ENCODE measurements at regions not wholly inside any gene's neighbourhood (a gene's known extent, or its start where the extent isn't known, plus 50 kb on each side); places are given as distances from the start of the nearest gene placed in this dataset.

GRCh38 chr15:94602754-94603470 lies 371.6 kb downstream of the MCTP2 start:
- Histone ChIP-seq H3K4me1 (ENCODE audit: insufficient read depth, low read length) (no peaks in the 10 kb centered on the region), H4K20me1 (ENCODE audit: insufficient read depth, low read length) (no peaks in the 10 kb centered on the region), H3K4me2 (ENCODE audit: low read depth, low read length) (no peak overlapping the region), H3K27me3 (ENCODE audit: control insufficient read depth in 1 of 2, insufficient read depth in 2 of 2, low read length in 2 of 2) (no peaks in the 10 kb centered on the region), H3K36me3 (replicated peaks in 1 of 2; ENCODE audit: control insufficient read depth in 1 of 2, insufficient read depth in 2 of 2, low read length in 2 of 2) (no peaks in the 10 kb centered on the region), H3K4me3 (replicated peaks in 1 of 3; ENCODE audit: insufficient read depth in 1 of 3, low read depth in 2 of 3, low read length in 3 of 3) (no peak overlapping the region), H3K27ac (ENCODE audit: extremely low read length, insufficient read depth, low read length) (no peak overlapping the region), H3K9me3 (ENCODE audit: low read length) (no peaks in the 10 kb centered on the region; the same call in 1 of the 2 replicates), H3K9ac (ENCODE audit: insufficient read depth, low read depth, low read length) (no peak overlapping the region), H2AFZ (ENCODE audit: low read length) (no peak overlapping the region), H3K79me2 (ENCODE audit: insufficient read depth, low read length) (no peaks in the 10 kb centered on the region)
- no peak for ATAC-seq
- intact Hi-C loops (cut with micrococcal nuclease; ENCODE audit: unreplicated experiment) (no loop called here), in situ Hi-C loops (cut with HindIII; ENCODE audit: extremely low pct_ligation_motif_present, low pct_unique_long_range_greater_than_20kb) (no loop called here)
- no peak for TF ChIP-seq NFE2L1 (CRISPR knock-in tag; IDR thresholded peaks at IDR 0.05; ENCODE audit: borderline replicate concordance)
- no peak for TF ChIP-seq ZNF564 (CRISPR knock-in tag; IDR thresholded peaks at IDR 0.05)
- TF ChIP-seq, protein P1, sequence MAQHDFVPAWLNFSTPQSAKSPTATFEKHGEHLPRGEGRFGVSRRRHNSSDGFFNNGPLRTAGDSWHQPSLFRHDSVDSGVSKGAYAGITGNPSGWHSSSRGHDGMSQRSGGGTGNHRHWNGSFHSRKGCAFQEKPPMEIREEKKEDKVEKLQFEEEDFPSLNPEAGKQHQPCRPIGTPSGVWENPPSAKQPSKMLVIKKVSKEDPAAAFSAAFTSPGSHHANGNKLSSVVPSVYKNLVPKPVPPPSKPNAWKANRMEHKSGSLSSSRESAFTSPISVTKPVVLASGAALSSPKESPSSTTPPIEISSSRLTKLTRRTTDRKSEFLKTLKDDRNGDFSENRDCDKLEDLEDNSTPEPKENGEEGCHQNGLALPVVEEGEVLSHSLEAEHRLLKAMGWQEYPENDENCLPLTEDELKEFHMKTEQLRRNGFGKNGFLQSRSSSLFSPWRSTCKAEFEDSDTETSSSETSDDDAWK (CRISPR knock-in tag; IDR thresholded peaks at IDR 0.05): no peak
- no peak for TF ChIP-seq HNF4A (CRISPR knock-in tag; IDR thresholded peaks at IDR 0.05)
- TF ChIP-seq ZBTB7A (CRISPR knock-in tag; IDR thresholded peaks at IDR 0.05): no peak
- TF ChIP-seq ZNF746 (CRISPR knock-in tag; IDR thresholded peaks at IDR 0.05): no peak
- TF ChIP-seq RXRB (CRISPR knock-in tag; IDR thresholded peaks at IDR 0.05; ENCODE audit: borderline replicate concordance): no peak
- no peak for TF ChIP-seq MIER3 (CRISPR knock-in tag; IDR thresholded peaks at IDR 0.05; ENCODE audit: borderline replicate concordance)
- TF ChIP-seq ZNF552 (CRISPR knock-in tag; IDR thresholded peaks at IDR 0.05; ENCODE audit: borderline replicate concordance): no peak
- no peak for DNase-seq (ENCODE audit: low spot score)
- FAIRE-seq: no peak
- ChIA-PET CTCF (ENCODE audit: low intra/inter-chr PET ratio, low total read pairs) (no interaction called here), POLR2A (no interaction called here)
- 13% methylated on average over 8 of the region's 8 CpGs for WGBS (ENCODE audit: low lambda C conversion rate)
- no TSS peak for BruUV-seq (replicated peaks)
